ENCODE measurements at regions not wholly inside any gene's neighbourhood (a gene's known extent, or its start where the extent isn't known, plus 50 kb on each side); places are given as distances from the start of the nearest gene placed in this dataset.
"Not testable (repeated sequence)": the region's sequence is repeated elsewhere in the genome, so short reads cannot be mapped to it uniquely, and the experiment has no call there.

DNA sequence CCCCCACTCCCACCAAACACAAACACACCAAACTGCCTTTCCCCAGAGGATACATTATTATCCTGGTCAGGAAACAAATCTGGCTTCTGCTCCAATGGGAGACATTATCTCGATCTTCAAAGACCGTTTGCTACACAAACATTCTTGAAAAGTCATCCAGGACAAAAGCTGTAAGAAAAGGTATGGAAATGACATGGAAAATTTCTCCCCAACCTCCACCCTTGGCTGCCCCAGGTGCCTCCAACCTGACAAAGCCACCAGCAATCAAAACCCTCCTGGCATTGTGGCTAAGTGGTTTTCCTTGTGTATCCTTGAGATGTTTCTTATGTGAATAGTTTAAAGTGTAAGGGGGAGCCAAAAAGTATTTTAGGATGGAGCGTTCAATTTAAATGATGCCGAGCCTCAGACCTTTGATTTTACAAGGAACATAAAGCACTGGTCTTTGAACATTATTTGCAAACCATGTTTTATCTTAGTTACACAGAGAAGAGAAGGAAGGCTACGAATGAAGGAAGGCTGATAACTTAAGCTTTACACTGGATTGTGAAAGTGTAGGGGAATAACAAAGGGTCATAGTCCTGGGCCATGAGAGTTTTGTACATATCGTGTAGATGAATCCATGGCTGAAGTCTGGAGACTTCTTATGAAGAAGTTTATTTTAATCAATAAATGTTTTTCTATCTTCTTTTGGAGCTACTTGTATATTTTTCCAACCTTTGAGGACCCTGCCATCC lies 418.9 kb upstream of the TMTC1 start:
- no peak for DNase-seq

DNA sequence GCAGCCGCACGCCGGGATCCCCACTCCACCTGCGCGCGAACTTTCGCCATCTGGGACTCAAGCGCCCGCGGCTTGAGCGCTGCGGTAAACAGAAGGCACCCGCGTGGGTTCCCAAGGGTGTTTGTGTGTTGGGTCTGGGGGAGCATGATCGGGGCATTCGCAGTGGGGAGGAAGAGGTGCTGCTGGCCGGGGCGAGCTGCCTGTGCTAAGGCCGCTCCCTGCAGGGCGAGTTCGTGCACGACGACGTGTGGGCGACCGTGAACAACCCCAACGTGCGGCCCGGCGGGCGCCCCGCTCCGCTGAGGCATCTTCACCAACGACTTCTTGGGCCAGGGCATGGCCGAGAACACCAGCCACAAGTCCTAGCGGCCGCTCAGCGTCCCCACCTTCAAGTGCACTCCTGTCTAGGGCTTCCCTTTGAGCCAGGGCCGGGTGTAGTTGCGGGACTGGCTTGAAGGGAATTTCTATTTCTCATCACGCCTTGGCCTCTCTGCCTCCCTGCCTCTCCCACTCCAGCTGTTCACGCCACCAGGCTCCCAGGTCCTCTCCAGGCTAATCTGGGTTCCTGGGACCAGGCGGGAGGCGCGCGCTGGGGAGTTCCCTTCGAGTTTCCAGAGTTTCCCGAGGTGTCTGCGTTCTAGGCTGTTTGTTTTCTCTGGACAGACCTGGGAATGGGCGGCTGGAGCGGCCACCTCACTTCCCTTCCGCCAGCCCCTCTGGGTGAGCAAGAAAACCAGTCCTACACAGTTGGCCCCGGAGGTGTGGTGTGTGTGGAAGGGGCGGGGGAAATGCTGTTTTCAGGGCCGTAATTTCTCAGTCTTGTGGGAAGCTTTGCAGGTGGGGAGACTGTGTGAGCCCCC lies 417.8 kb upstream of the TMTC1 start:
- DNase-seq, result peak; percentile 9

DNA sequence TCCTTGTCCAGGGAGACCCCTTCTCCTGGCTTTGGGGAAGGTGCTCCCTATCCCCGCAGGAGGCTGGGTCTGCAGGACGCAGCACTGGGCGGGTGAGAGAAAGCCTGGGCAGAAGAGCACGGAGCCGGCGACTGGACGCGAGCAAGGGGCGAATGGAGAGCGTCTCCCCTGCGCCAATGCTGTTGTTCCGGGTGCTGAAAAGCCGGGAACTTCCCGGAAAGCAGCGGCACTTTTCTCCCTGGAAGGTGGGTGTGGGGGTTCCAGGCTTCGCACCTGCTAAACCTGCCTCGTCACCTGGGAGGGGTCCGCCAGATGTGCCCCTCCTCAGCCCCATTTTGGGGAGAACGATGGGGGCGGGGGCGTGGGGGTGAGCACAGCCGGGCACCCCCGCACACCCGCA lies 417.1 kb upstream of the TMTC1 start:
- no peak for DNase-seq

DNA sequence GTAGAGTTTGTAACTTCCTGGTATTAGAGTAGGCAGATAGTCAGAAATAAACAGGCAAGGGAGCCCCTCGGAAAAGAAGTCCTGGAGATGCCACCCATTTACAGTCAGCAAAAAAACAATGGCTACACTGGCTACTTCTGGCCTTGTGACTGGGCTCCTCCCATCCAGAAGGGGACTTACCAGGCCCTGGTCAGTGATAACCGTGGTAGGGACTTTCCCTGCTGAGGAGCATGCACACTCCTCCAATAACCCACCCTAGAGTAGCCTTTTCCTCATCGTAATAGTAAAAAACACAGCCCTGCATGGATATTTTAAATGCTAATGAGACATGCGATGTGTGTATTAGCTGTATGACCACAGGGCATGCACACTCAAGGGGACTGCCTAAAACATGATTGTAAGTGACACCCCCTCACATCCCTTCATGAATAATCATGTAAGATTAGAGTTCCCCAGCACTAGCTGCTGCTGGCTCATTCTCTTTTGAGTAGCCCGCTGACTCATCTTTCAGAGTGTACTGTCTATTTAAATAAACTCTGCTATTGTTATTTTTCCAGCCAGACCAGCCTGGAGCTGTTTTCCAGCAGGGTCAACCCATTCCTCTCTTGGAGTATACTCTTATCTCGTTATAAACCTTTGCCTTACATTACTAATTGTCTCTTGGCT lies 413.8 kb upstream of the TMTC1 start:
- DNase-seq, result peak; percentile 36

DNA sequence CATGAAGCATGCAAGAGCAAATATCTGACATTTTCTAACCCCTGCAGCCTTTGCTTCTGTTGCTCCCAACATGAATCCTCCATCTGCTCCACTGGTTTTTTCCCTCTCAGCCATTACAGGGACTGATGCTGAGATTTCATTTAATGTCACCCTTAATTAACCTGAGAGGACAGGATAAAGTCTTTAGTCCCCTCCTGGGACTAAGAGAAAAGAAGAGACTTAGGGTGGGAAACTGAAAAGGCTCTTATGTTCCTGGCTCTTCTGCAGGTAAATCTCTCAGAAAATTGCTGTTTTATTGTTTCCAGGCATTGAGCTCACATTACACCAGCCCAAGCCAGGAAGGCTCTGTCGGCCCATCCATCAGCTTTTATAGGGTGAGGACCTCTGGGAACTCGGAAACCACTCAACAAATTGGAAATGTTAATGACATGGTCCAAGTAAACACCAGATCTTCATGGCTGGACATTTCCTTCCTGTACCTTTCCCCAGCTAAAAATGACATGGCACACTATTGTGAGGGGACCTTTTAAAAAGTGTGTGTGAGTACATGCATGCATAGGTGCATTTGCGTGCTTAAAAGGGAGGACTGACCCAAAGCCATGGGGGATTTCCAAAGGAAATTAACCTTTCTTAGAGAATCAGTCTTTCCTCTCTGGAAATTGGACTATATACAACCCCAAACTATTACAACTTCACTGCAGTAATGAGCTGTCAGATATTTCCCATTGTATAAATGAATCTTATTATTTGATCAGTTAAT lies 408.1 kb upstream of the TMTC1 start:
- DNase-seq, result no peak

DNA sequence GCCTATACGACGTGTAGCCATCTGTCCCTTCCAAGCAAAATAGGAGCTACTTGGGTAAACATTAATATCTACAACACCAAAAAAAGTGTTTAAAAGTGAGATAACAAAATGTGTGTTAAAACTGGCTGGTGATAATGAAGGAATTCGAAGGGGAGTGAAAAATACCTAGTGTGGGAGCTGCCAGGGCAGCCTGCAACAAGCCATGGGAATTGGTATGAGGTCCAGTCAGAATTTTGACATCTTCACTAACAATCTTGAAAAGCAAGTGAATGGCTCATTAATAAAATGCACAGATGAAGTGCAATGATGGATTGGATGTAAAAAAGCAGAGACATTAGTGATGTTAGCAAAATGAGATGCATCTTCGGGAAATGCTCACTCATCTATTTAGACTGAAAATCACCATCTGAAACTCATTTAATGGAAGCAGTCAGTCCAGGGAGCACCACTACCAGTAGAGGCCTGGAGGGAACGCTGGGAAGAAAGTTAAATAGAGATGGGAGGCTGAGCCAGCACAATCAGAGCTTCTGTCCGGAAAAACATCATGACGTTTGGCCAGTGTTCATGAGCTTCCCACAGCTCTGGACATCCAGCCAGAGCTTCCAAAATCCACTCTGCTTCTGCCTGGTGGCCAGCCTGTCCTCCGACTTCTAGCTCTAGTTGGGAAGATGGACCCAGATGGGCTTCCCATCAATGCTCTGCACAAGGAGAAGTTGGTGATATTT lies 405.0 kb upstream of the TMTC1 start:
- DNase-seq, result no peak

DNA sequence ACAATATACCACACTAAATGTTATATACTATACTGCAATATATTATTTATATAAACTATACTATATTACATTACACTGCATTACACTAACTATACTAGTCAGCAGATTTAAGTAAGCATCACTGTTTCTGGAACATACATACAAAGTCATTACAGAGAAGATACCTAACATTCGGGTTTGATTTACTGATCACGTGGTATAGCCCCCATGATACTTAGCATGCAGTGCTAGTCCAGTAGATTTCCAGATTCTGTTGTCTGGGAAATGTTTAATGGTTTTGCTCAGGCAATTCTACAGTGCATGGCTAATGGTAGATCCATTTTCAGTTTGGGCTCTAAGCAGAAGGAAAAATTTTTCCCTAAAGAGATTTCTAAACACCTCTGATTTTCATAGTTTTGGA lies 403.7 kb upstream of the TMTC1 start:
- no peak for DNase-seq

DNA sequence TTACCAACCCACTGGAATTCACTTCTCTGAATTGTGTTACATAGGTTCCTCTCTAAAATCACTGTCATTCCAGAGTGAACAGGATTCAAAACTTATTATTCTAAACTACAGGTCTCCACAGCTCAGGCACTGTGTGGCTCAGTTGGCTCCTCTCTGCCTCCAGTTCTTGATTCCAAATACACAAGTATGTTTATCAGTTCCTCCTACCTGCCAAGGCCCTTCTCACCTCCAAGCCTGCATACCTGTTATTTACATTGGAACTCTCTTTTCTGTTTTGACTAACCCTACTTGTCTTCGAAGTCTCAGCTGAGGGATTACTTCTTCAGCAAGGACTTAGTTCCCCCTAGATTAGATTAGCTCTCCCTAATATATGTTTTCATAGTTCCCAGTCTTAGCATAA lies 397.6 kb upstream of the TMTC1 start:
- DNase-seq, result no peak

DNA sequence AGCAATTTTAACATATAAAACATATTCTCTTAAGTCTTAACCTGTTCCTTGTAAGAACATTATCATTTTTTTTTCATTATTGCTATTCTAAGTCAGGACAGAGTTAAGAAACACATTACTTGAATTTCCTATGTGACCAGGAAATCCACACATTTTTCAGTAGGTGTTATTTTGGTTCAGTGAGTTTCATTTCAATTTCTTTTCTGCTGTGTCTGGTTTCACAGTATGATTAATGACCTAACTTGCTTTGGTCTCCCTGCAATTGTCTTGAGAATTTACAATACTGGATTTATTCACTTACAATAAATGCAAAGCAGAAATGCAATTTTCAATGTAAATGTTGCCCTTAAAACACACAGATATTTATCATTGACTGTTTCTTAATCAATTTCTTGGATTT lies 396.9 kb upstream of the TMTC1 start:
- no peak for DNase-seq

DNA sequence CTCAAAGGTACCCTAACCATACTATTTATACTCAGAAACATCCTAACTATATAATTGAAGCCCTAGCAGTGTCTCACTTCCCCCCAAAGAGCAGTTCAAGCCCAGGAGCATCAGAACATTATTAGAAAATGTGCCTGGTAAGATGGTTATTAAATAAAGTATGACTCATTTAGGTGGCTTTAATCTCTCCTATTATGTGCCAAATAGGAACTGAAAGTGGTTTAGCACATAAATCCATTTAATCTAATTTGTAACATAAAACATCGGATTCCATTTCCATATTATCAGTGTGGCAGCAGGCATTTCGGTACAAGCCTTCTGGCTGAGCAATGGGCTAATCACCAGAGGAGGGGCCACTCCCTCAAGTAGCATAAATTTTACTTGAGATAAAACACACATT lies 395.2 kb upstream of the TMTC1 start:
- DNase-seq, result no peak

DNA sequence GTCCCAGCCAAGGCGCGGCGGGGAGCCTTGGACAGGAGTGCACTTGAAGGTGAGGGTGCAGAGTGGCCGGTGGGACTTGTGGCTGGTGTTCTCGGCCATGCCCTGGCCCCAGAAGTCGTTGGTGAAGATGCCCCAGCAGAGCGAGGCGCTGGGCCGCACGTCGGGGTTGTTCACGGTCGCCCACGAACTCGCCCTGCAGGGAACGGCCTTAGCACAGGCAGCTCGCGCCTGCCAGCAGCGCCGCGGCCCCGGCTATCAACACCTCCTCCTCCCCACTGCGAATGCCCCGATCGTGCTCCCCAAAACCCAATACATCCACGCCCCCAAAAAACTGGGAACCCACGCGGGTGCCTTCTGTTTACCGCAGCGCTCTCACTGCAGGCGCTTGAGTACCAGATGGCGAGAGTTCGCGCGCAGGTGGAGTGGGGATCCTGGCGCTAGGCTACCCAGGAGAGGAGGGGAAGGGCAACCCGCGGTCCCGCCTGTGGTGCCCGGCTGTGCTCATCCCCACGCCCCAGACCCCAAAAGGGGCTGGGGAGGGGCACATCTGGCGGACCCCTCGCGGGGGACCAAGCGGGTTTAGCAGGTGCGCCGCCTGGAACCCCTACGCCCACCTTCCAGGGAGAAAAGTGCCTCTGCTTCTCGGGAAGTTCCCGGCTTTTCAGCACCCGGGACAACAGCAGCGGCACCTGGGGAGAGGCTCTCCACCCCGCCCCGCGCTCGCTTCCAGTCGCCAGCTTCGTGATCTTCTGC lies 386.3 kb upstream of the TMTC1 start:
- DNase-seq, result no peak

DNA sequence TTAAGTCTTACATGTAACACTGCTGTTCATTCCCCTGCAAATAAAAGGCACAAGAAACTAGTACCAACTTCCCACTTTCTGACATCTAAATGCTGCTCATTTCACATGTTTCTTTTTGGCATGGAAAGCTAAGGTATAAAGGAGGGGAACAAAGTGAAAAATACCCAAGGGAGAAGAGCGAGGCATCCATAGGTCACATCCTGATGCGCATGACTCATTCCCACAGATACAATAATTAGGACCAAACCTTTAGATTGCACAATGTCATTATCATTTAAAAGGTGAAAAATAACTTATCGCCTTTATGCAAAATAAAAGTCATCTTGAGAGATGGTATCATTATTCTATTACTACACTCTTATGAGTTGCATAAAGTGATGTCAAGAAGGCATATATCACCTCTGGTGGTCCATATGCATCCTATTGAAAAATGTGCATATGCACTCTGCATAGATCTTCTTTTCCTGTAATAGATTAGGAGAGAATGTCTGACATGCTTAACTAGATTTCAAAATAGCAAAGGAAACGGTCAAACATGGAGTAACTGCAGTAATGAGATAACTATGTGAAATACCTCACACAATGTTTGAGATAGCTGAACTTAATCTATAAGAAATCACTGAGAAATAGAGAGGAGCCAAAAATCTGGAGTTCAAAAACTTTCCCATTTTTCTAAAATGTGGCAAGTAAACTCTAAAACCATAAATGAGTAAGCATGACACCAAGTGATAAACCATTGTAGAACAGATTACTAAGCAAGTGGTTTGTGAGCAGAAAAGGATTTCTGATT lies 382.5 kb upstream of the TMTC1 start:
- peak; percentile 36 for DNase-seq

DNA sequence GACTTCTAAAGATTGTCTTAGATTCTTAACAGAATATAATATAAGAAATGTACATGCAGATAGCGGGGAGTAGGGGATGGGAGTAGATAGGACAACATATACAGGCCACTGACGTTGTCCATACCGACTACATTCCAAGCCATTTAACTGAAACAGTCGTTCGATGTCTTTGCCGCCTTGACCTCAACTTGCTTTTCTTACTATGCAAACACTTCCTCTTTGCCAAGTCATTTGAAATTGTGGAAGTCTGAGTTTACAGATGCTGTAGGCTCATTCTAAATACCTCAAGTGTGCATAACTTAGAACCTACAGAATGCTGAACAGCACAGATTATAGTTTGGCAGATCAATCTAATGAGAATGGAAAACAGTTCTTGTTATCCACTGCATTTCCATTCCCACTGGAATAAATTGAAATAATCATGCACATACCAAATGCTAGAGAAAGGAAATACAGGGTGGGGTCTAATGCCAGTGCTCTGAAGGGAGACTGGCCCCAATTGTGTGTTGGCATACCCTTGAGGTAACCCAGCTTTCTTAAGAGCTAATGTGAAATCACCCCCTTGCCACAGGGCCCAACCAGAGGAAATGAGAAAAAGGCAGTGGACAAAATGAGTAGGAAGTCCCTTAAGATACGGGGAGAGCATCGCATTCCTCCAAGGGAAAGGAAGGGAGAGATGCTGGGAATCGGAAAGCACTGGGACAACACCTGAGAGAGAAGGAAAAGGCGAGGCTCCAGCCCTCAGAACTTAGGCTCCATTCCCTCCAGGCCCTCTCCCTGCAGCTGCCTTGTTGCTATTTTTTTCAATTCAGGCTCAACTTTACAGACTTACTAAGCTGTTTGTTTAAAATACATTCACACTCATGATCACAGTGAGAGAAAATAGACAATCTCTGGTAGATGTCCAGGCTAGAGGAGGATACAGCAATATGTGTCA lies 380.9 kb upstream of the TMTC1 start:
- DNase-seq, result no peak

DNA sequence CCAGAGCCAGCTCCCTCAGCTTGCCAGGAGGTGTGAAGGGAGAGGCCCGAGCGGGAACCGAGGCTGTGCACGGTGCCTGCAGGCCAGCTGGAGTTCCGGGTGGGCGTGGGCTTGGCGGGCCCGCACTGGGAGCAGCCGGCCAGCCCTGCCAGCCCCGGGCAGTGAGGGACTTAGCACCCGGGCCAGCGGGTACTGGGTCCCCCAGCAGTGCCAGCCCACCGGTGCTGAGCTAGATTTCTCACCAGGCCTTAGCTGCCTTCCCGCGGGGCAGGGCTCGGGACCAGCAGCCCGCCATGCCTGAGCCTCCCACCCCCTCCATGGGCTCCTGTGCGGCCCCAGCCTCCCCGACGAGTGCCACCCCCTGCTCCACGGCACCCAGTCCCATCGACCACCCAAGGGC lies 373.1 kb upstream of the TMTC1 start:
- not testable (repeated sequence) for DNase-seq

DNA sequence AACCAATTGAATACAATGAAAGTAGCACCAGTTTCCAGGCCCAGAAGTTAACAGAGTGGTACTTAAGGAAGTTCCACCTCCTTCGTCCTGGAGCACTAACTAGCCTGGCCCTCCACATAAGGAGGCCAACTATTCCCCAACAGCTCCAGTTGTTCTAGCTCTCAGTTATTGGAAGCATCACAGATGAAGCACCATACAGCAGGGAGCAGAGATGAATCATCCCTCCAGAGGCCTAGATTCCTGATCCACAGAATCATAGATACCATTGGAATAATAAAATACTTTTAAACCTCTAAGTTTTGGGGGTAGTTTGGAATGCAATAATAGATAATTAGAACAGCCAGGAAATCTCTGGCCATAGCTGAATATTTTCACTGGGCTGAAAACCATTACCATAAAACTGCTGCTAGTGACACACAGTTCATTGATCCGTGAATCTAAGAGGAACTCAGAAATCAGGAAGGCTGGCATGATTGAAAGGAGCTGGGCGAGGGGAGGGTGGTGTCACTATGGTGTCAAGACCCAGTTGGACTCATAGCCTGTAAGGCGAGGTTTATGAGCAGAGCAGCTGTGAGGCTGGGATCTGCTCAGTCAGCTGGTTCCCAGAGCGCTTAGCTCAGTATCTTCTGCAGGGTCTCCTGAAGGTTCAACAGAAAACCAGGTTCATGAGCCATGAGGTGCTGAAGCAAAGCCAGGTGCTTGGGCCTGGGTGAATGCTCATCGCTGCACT lies 371.4 kb upstream of the TMTC1 start:
- DNase-seq, result peak; percentile 95

DNA sequence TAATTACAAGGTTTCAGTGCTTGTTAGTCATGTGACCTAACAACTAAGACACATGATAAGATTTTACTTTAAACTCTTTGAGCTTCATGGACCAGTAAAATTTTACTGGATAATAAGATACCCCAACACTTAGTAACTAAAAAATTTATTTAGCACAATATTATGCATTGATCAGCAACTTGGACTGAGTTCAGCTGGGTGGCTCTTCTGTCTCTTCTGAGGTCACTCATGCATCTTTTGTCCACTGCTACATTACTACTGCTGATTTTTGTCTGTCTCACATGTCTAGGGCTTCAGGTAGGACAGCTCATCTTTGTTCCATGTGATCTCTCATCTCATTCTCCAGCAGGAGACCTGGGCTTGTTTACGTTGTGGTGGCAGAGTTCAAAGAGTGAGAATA lies 370.2 kb upstream of the TMTC1 start:
- no peak for DNase-seq

DNA sequence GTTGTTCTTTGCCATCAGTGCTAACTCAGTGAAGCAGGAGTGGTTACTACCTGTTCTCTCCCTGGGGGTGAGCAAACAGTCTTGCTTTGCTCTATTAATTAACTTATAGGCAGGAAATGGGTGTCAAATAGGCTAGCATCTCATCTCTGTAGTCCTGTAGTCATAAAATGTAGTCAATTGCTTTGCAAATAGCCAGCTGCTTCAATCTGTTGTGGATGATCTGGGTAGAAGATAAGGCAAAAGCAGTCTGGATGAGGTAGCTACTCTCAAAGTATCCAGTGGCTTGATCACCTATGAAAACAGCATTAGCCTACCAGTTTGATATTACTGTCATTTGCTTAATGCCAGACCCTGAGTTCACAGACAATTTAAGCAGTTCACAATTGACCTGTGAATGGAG lies 369.0 kb upstream of the TMTC1 start:
- no peak for DNase-seq

DNA sequence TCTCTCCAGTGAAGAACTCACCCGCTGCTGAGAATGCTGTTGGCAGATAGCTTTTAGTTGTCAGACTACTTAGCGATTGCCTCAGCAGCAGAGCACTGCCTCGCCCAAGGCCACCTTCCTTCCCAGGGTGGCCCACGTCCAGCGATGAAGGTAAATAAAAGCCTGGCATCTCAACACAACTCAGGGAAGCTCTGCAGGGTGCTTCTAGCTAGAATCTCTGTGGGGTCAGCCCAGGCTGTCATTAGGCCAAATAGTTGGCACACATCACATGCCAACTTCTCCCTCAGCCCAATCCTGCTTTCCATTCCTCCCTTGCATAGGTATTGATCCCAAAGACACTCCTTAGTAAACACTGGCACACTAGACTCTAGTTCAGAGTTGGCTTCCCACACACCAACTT lies 368.1 kb upstream of the TMTC1 start:
- DNase-seq, result no peak

DNA sequence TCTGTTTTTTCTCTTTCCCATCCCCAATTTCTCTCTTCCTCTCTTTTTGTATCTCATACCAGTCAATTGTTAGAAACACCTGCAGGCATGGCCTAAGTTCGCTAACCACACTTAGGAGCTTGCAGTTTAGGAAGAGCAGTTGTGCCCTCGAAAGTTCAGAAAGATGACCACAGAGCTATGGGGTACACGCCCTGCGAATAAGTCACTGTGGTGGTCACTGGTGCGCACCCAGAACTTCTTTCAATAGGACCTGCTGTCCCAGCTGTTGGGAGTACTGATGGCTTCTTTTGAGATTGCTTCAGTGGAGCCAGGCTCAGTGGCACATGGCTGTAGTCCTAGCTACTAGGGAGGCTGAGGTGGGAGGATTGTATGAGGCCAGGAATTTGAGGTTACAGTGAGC lies 362.8 kb upstream of the TMTC1 start:
- DNase-seq, result no peak
